Muscle of leg (tissue), 3 donors: ENCODE measurements at regions not wholly inside any gene's neighbourhood (a gene's known extent, or its start where the extent isn't known, plus 50 kb on each side); places are given as distances from the start of the nearest gene placed in this dataset.

Experiments
- DNase-seq: peaks from one replicate; pipeline ENCODE4 v3.0.0; 2013
- H3K27ac ChIP-seq: one replicate; pipeline ENCODE4 v1.5.1; 2013; ENCODE audit warnings: mild to moderate bottlenecking, low read length, control low read depth
- H3K27me3 ChIP-seq: one replicate; pipeline ENCODE4 v1.6.1; 2013; ENCODE audit warnings: low read length; ENCODE audit not compliant: control insufficient read depth, insufficient read depth
- H3K36me3 ChIP-seq: one replicate; pipeline ENCODE4 v1.6.1; 2013; ENCODE audit warnings: low read length; ENCODE audit not compliant: control insufficient read depth, insufficient read depth
- H3K4me1 ChIP-seq: one replicate; pipeline ENCODE4 v1.6.1; 2013; ENCODE audit warnings: low read length; ENCODE audit not compliant: control insufficient read depth, insufficient read depth
- H3K4me3 ChIP-seq: one replicate; pipeline ENCODE4 v1.5.1; 2013; ENCODE audit warnings: low read length, control low read depth
- H3K9me3 ChIP-seq: replicated peaks from 2 replicates; pipeline ENCODE4 v1.6.1; 2013; ENCODE audit warnings: low read depth, low read length; ENCODE audit not compliant: control insufficient read depth
- WGBS: methylation state at CpG from one replicate; pipeline ENCODE4 v1.1.5; 2013; ENCODE audit warnings: missing lambda C conversion rate; ENCODE audit not compliant: insufficient coverage; 5-methylcytosine and 5-hydroxymethylcytosine counted together

- Histone ChIP-seq H3K27ac (peak overlapping the region; percentile 85), H3K36me3 (no peaks in the 10 kb centered on the region), H3K4me3 (no peak overlapping the region), H3K4me1 (peaks cover 29% of the 10 kb centered on the region), H3K27me3 (no peaks in the 10 kb centered on the region), H3K9me3 (no peaks in the 10 kb centered on the region)
- DNase-seq, result peak; percentile 73
- WGBS, result 23% methylated on average over 4 of the region's 4 CpGs
Measured at GRCh38 chr3:130839813-130840212, 54.1 kb upstream of the ATP2C1 start.

GRCh38 chr3:130841357-130841756 is 52.5 kb upstream of the ATP2C1 start:
- DNase-seq, result peak; percentile 21
- Histone ChIP-seq H3K9me3 (no peaks in the 10 kb centered on the region), H3K27me3 (no peaks in the 10 kb centered on the region), H3K4me3 (no peak overlapping the region), H3K4me1 (peaks cover 23% of the 10 kb centered on the region), H3K36me3 (no peaks in the 10 kb centered on the region), H3K27ac (peak overlapping the region; percentile 45)
- no CpG with 5 or more reads among the region's 2 CpGs for WGBS

GRCh38 chr3:130843441-130843840 is 50.4 kb upstream of the ATP2C1 start:
- no peak overlapping the region for H3K4me3 ChIP-seq
- peak; percentile 84 for DNase-seq
- H3K4me1 ChIP-seq, result peaks cover 23% of the 10 kb centered on the region
- no peaks in the 10 kb centered on the region for H3K36me3 ChIP-seq
- no CpG with 5 or more reads among the region's 1 CpG for WGBS
- H3K9me3 ChIP-seq, result no peaks in the 10 kb centered on the region
- no peaks in the 10 kb centered on the region for H3K27me3 ChIP-seq
- H3K27ac ChIP-seq, result peak overlapping the region; percentile 73
